Endothelial cell of umbilical vein (primary cell): ENCODE measurements at regions not wholly inside any gene's neighbourhood (a gene's known extent, or its start where the extent isn't known, plus 50 kb on each side); places are given as distances from the start of the nearest gene placed in this dataset.
A peak's percentile ranks its signal among the peaks of the same experiment; 100 is the strongest.

Experiments used
- BruUV-seq: library from RNA; stranded (reverse); fragments of 400-500 nt; replicated peaks from 2 replicates; lab custom pipeline; 2021; lab: Mats Ljungman, UMichigan
- CTCF ChIA-PET: fragments of 300-600, 350-600 bp; sonication (Branson Sonifier 250); formaldehyde crosslinking; loops from one replicate; lab custom pipeline; 2021; ENCODE audit warnings: antibody characterized with exemption, inconsistent platforms; lab: Charles Lee
- POLR2A ChIA-PET: fragments of 300-600, 350-600 bp; sonication (Branson Sonifier 250); formaldehyde crosslinking; loops from one replicate; lab custom pipeline; 2021; ENCODE audit warnings: antibody characterized with exemption, inconsistent platforms; lab: Charles Lee
- DNase-seq: peaks from one replicate; pipeline ENCODE4 v3.0.0-alpha.2; 2011; ENCODE audit warnings: low read depth, low spot score
- FAIRE-seq: peaks from 2 replicates; lab custom pipeline; 2011; peaks lifted over from hg19 to GRCh38; lab: Jason Lieb, UNC
- H2AFZ ChIP-seq: 2 replicates; pipeline ENCODE4 v1.6.0; 2012; ENCODE audit warnings: low read depth, low read length, control low read depth, inconsistent platforms
- H3K27ac ChIP-seq: 2 replicates; pipeline ENCODE4 v1.5.1; 2011; ENCODE audit warnings: low read depth, mild to moderate bottlenecking, control low read depth, low read length, moderate library complexity; ENCODE audit not compliant: insufficient read depth
- H3K27me3 ChIP-seq, 2 experiments: 2 replicates each; pipeline versions ENCODE4 v1.6.0 to v1.6.1; 2011; ENCODE audit warnings: low read length in 2 of 2, mixed read lengths in 1 of 2; ENCODE audit not compliant: control insufficient read depth in 2 of 2, insufficient read depth in 2 of 2
- H3K36me3 ChIP-seq, 2 experiments: 2 replicates in 1 of 2; 3 replicates in 1 of 2; pipeline ENCODE4 v1.5.1; 2011; ENCODE audit warnings: low read length in 2 of 2, mild to moderate bottlenecking in 1 of 2, moderate library complexity in 1 of 2; ENCODE audit not compliant: control insufficient read depth in 2 of 2, insufficient read depth in 2 of 2; ENCODE audit errors: extremely low read depth in 1 of 2
- H3K4me1 ChIP-seq: 3 replicates; pipeline ENCODE4 v1.5.1; 2011; ENCODE audit warnings: mild to moderate bottlenecking, low read length; ENCODE audit not compliant: control insufficient read depth, insufficient read depth; ENCODE audit errors: extremely low read depth
- H3K4me2 ChIP-seq: 2 replicates; pipeline ENCODE4 v1.6.1; 2011; ENCODE audit warnings: low read length, control low read depth, mixed read lengths; ENCODE audit not compliant: insufficient read depth
- H3K4me3 ChIP-seq, 3 experiments: fragments of 200-600 bp in 1 of 3; sonication (generic), shearing (Covaris generic) in 1 of 3; replicated peaks in 1 of 3; 2 replicates each; pipeline ENCODE4 v1.5.1; 2011 to 2016; ENCODE audit warnings: control low read depth in 3 of 3, low read length in 3 of 3, mild to moderate bottlenecking in 2 of 3, inconsistent platforms in 1 of 3, low read depth in 1 of 3, moderate library complexity in 1 of 3; ENCODE audit not compliant: insufficient read depth in 1 of 3
- H3K79me2 ChIP-seq: 2 replicates; pipeline ENCODE4 v1.6.0; 2012; ENCODE audit warnings: low read length, inconsistent platforms; ENCODE audit not compliant: control insufficient read depth, insufficient read depth
- H3K9ac ChIP-seq: replicated peaks from 2 replicates; pipeline ENCODE3; 2011; ENCODE audit warnings: low read length, control low read depth; ENCODE audit not compliant: insufficient read depth; ENCODE audit errors: extremely low read depth
- H3K9me1 ChIP-seq: replicated peaks from 3 replicates; pipeline ENCODE4 v1.6.0; 2011; ENCODE audit warnings: mild to moderate bottlenecking, low read length; ENCODE audit not compliant: control insufficient read depth, insufficient read depth; ENCODE audit errors: extremely low read depth
- H3K9me3 ChIP-seq: replicated peaks from 2 replicates; pipeline ENCODE4 v1.5.1; 2012; ENCODE audit warnings: low read length, inconsistent platforms; ENCODE audit not compliant: control insufficient read depth, insufficient read depth
- H4K20me1 ChIP-seq: replicated peaks from 2 replicates; pipeline ENCODE3; 2011; ENCODE audit warnings: mild to moderate bottlenecking, low read length; ENCODE audit not compliant: control insufficient read depth, insufficient read depth; ENCODE audit errors: extremely low read depth
- FOS ChIP-seq: IDR thresholded peaks from 2 replicates; pipeline ENCODE4 v1.6.1; 2011; ENCODE audit warnings: mild to moderate bottlenecking, low read length, moderate library complexity, borderline replicate concordance; ENCODE audit not compliant: insufficient read depth
- JUN ChIP-seq: IDR thresholded peaks from 2 replicates; pipeline ENCODE4 v1.6.1; 2011; ENCODE audit warnings: borderline replicate concordance, low read depth; ENCODE audit not compliant: insufficient read length, insufficient read depth
- MYC ChIP-seq: IDR thresholded peaks from one replicate; pipeline ENCODE4 v1.6.1; 2011; ENCODE audit warnings: mild to moderate bottlenecking, low read depth, low read length
- POLR2A ChIP-seq: IDR thresholded peaks from 2 replicates; pipeline ENCODE4 v1.6.1; 2012; ENCODE audit warnings: low read depth, mild to moderate bottlenecking, control low read depth, low read length
- dilution Hi-C: fragments of 300-500 bp; cut with MboI; formaldehyde crosslinking; loops from one replicate; pipeline ENCODE4 v1.15.0; 2019; ENCODE audit warnings: low sequenced_read_pairs; ENCODE audit not compliant: extremely low pct_ligation_motif_present
- intact Hi-C: fragments of 100-400 bp; cut with micrococcal nuclease; formaldehyde crosslinking; loops from one replicate; pipeline ENCODE4 v1.10.0; 2022
- TF ChIP-seq, protein P1 (sequence below): IDR thresholded peaks from 2 replicates; pipeline ENCODE4 v1.6.1; 2011; ENCODE audit not compliant: insufficient read depth, insufficient read length
- TF ChIP-seq, protein P2 (sequence below), 2 donors: IDR thresholded peaks; 1 replicate in 1 of 2; 2 replicates in 1 of 2; pipeline ENCODE4 v1.5.1; 2011; ENCODE audit warnings: low read length in 2 of 2, mild to moderate bottlenecking in 2 of 2, moderate library complexity in 2 of 2, control low read depth in 1 of 2, inconsistent platforms in 1 of 2, low read depth in 1 of 2; ENCODE audit not compliant: insufficient read depth in 1 of 2; ENCODE audit errors: extremely low read depth in 1 of 2

DNA sequence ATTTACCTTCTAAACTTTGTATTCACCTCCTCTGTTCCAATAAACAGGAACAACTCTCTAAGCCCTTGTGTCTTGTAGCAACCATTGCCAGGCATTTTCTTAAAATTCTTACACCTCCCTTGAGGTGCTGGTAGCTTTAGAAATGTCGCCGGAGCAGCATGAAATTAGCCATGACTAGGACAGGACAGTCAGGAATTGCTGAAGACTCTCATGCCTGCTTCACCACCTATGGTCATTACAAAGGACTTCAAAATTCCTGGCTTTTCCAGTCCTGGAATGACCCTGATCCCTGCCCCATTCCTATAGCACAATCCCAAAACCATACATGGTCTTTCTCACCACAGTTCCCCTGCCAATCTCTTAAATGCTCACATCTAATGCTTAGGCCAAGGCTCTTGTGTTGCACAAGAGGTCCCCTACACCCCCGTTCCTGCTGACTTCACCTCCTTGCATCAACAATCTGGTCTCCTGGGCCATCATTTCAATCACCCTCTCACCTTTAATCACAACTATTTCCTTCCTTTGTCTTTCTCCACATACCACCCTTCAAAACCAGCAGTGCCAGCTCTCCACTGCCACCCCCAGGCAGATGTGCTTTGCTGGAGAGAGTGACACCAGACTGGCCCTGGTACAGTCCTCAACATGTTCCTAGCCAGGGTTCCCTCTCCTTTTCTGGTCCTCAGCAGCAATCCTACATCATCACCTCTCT is 113.2 kb upstream of the TJP1 start:
- CTCF ChIA-PET: interaction anchor here (0.6 kb wide), 1 partner anchor 188 kb away, joined by 5 read pairs; no protein-coding TSS in a partner anchor
- Histone ChIP-seq H3K9me1 (no peaks in the 10 kb centered on the region), H3K27me3 (no peaks in the 10 kb centered on the region), H3K79me2 (no peaks in the 10 kb centered on the region), H3K4me2 (no peak overlapping the region), H3K9ac (no peak overlapping the region), H3K27ac (no peak overlapping the region), H3K36me3 (no peaks in the 10 kb centered on the region), H3K4me1 (peaks cover 35% of the 10 kb centered on the region), H2AFZ (peak overlapping the region; percentile 7), H3K4me3 (no peak overlapping the region), H4K20me1 (no peaks in the 10 kb centered on the region), H3K9me3 (no peaks in the 10 kb centered on the region)
- dilution Hi-C loops (no loop called here), intact Hi-C loops (loop anchor here (2.0 kb wide), 1 partner anchor 113 kb away; the partner anchor contains the start of gene TJP1)
- POLR2A ChIA-PET: no interaction called here
- DNase-seq: no peak
- FAIRE-seq: no peak
- no TSS peak for BruUV-seq
- no peak for TF ChIP-seq FOS
- no peak for TF ChIP-seq MYC
- TF ChIP-seq POLR2A: no peak
- no peak for TF ChIP-seq JUN
- TF ChIP-seq, protein P1, sequence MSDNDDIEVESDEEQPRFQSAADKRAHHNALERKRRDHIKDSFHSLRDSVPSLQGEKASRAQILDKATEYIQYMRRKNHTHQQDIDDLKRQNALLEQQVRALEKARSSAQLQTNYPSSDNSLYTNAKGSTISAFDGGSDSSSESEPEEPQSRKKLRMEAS: no peak
- TF ChIP-seq, protein P2, sequence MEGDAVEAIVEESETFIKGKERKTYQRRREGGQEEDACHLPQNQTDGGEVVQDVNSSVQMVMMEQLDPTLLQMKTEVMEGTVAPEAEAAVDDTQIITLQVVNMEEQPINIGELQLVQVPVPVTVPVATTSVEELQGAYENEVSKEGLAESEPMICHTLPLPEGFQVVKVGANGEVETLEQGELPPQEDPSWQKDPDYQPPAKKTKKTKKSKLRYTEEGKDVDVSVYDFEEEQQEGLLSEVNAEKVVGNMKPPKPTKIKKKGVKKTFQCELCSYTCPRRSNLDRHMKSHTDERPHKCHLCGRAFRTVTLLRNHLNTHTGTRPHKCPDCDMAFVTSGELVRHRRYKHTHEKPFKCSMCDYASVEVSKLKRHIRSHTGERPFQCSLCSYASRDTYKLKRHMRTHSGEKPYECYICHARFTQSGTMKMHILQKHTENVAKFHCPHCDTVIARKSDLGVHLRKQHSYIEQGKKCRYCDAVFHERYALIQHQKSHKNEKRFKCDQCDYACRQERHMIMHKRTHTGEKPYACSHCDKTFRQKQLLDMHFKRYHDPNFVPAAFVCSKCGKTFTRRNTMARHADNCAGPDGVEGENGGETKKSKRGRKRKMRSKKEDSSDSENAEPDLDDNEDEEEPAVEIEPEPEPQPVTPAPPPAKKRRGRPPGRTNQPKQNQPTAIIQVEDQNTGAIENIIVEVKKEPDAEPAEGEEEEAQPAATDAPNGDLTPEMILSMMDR (IDR thresholded peaks at IDR 0.05; ENCODE audit: extremely low read depth in 1 of 2, insufficient read depth in 1 of 2, low read depth in 1 of 2, low read length in 2 of 2): peak; percentile 9 to 14
